ENCODE measurements at regions not wholly inside any gene's neighbourhood (a gene's known extent, or its start where the extent isn't known, plus 50 kb on each side); places are given as distances from the start of the nearest gene placed in this dataset.

- TF ChIP-seq EZH2 (IDR thresholded peaks at IDR 0.05; ENCODE audit: borderline replicate concordance, low read depth, low read length, poor library complexity, severe bottlenecking) (no peak), CTCF (conservative IDR thresholded peaks at IDR 0.05; ENCODE audit: low read depth, low read length) (no peak)
These were observed 122.8 kb upstream of the HS6ST1 start for GRCh38 chr2:128441341-128442052.

Data from A673 (cell line).